HG03039 (cell line): ENCODE measurements at regions not wholly inside any gene's neighbourhood (a gene's known extent, or its start where the extent isn't known, plus 50 kb on each side); places are given as distances from the start of the nearest gene placed in this dataset.

Experiments used
- ATAC-seq: cut with Tn5 transposase; IDR thresholded peaks from one replicate; pipeline ENCODE4 v1.9.1; 2021; ENCODE audit warnings: mild to moderate bottlenecking, moderate library complexity; ENCODE audit not compliant: unreplicated experiment

GRCh38 chr1:79100385-79100784 is 93.9 kb upstream of the ADGRL4 start:
- ATAC-seq: no peak

- no peak for ATAC-seq
Measured at GRCh38 chr1:79090985-79091384, 84.5 kb upstream of the ADGRL4 start.

- ATAC-seq: no peak
Measured at GRCh38 chr1:79089946-79090345, 83.4 kb upstream of the ADGRL4 start.

- ATAC-seq: no peak
Measured at GRCh38 chr1:79082233-79082632, 75.7 kb upstream of the ADGRL4 start.

GRCh38 chr1:79079770-79080169 is 73.2 kb upstream of the ADGRL4 start:
- ATAC-seq: no peak

DNA sequence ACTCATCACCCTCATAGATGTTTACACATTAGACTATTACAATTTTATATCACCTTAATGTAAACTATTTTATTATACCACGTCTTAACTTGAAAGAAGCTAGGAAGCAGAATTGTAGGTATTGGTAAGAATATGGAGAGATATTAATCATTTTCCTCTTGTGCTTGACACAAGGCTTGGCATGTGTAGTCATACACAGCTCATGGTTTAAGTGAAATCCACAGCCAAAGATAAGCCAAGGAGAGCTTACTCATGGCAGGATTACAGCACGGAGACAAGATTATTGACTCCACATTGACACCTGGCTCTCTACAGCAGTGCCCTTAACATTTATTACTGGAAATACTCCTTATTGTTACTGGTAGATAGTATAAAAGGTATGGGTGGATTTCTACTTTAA is 68.4 kb upstream of the ADGRL4 start:
- ATAC-seq: no peak

- ATAC-seq: no peak
Measured at GRCh38 chr1:79069828-79070227, 63.3 kb upstream of the ADGRL4 start.

- no peak for ATAC-seq
Measured at GRCh38 chr1:79059341-79059740, 52.8 kb upstream of the ADGRL4 start.
